Muscle of arm (tissue), 1 donor: ENCODE measurements at regions not wholly inside any gene's neighbourhood (a gene's known extent, or its start where the extent isn't known, plus 50 kb on each side); places are given as distances from the start of the nearest gene placed in this dataset.
"Not testable (repeated sequence)": the region's sequence is repeated elsewhere in the genome, so short reads cannot be mapped to it uniquely, and the experiment has no call there.

ENCODE experiments used
- DNase-seq: peaks from one replicate; pipeline ENCODE4 v3.0.0-alpha.2; 2013

DNA sequence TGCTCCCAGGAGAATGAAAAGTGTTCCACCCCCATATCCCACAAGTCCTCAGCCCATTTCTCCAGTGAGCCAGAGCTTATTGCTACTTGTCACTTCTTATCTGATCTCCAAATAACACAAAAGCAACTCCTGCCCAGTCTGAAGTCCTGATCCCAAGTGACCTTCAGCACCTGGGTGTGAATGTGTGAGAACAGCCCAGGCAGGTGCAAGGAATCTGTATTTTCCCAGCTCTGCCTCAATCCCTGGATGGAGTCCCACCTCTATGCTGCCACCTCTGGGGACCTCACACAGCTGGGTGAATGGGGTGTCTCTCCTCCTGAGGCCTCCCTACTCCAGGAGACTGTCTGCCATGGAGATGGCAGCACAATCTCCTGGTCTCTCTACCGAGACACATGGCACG, 402.4 kb upstream of the PROX1 start:
- no peak for DNase-seq

DNA sequence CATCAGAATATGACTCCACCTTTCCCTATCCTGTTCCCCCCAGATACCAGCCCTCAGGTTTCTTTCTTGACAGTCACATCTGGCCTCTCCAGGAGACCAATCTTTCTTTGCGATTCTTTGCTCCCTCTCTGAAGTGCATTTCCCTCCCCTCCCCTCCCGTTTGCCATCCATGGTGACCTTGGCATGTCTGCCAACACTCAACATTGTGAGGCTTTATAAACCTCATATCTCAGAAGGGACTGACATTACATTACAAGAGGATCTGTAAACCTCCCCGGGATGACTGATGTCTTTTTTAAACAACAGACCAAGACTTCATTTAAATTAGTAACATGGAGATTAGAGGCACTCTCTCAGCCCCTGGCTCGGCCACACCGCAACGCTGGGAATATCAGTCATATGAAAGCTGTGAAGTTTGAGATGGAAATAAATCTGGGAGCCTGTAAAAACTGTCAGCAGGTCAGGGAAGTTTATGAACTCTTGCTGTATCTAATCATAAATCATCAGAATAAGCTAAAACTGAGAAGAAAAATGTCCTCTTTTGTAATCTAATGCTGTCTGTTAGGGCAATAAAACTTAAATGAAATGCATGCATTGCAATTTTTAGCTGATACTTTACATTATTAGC, 401.7 kb upstream of the PROX1 start:
- DNase-seq: no peak

DNA sequence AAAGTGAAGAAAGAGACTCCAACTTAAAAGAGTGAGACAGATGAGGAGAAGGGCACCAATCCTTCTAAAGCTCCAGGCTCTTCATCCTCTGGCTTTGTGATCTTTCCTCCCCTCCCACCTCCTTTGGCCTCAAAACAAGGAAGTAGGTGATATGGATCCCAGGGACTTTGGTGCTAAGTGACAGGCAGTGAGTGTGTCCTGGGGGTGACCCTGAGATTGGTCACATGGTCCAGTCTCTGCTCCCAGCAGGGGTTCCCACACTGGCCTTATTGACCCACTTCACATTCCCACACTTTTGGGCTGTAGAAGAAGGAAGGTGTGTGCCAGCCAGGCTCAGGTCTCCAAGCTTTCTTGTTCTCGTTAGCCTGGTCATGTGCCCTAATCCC, 401.2 kb upstream of the PROX1 start:
- DNase-seq: no peak

DNA sequence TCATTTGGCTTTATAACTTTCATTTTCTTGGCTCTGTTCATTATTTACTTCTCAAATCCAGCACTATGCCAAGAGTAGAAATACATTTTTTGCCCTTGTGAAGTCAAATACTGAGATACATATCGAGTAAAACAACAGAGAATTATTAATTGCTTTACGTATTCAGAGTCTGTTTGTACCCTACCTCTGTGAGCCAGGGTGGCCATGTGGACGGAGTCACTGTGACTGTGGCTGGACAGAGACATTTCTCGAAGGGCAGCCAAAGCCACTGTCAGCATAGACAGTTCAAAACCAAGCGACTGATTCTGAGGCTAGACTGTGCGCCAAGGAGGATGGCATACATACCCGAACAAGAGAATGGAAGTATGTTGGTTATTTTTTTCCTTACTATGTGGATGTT, 391.0 kb upstream of the PROX1 start:
- no peak for DNase-seq

DNA sequence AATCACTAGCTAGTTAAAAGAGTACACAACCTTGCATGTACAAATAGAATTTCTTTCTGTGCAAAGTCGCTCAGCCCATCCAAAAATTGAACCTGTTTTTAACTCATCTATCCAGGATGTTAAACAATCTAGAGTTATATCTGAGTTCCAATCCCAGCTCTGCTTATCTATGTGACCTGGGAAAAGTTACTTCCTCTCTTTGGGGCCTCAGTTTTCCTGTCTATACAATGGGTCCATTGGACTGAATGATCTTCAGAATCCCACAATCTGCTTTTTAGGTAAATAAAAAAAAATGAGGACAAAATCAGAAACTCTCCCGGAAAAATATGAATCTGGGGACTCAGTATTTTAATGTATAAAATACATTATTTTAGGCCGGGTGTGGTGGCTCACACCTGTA, 389.5 kb upstream of the PROX1 start:
- DNase-seq: no peak

DNA sequence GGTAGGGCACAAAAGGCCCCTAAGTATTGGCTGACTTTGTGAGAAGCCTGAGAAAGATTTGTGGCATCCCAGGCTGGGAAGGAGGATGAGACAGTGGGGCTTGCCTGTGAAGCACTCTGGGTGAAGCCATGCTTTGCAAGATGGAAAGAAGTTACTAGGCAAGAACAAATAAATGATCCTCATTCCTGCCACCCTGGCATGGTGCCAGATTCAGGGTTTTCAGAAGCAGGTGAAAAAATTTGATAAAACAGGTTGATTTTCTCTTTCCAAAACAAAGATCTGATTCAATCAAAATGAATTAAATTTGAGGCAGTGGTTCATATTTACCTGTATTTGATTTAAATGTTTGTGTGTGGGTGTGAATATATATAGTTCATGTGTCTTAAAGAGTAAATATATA, 386.9 kb upstream of the PROX1 start:
- DNase-seq: no peak

DNA sequence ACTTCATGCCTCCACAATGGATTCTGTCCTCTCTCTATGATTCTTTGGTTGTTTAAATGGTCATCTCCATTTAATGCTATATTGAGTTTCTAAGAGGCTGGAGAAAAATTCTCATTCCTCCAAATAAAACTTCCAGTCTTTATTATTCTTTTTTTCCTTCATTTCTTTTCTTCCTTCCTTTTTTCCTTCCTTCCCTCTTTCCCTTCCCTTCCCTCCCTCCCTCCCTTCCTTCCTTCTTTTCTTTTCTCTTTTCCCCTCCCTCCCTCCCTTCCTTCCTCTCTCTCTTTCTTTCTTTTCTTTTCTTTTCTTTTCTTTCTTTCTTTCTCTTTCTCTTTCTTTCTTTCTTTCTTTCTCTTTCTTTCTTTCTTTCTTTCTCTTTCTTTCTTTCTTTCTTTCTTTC, 386.1 kb upstream of the PROX1 start:
- DNase-seq: not testable (repeated sequence)

DNA sequence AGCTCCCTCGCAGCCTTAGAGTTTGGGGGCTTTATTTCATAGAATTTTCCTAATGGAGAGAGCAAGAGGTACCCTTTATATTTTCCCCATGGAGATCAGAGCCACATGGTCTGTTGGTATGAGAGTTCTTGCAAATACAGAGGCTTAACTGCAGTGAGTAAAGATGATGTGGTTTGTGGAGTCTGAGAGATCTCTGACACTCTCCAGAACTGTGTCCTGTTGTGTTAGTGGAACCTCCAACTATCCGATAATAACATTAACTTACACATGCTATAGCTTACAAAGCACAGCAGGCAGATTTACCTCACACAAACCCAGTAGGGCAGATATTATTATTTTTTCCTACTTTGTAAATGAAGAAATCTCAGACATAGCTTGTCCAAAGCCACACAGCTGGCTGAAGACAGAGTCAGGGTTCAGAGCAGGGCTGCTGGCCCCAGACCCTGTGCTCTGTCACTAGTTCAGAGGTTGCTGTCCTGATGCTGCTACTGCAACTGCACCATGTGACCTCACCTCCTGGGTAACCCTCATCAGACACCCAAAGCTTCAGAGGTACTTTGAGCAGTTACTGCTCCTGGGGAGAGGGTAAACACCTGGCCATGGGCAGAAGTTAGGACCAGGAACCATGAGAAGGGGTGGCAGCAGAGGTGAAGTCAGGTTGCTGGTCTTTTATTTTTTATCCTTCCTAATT, 384.8 kb upstream of the PROX1 start:
- no peak for DNase-seq

DNA sequence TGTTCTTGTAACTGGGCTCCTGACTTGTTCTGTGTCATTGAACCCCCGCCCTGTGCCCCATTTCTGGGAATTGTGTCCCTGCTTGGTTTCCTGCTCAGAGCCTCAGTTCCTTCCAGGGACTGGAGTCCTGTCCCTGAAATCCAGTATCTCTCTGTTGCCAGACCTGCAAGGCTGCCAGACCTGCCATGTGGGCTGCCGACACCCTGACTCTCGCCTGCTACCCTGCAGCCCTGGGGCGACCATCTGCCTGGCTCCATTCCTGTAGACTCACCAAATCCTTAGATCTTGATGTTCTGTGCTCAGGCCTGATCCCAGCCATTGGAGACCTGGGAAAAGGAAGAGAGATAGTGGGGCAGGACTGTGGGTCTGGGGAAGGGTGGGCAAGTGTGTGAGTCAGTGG, 383.3 kb upstream of the PROX1 start:
- DNase-seq: no peak

DNA sequence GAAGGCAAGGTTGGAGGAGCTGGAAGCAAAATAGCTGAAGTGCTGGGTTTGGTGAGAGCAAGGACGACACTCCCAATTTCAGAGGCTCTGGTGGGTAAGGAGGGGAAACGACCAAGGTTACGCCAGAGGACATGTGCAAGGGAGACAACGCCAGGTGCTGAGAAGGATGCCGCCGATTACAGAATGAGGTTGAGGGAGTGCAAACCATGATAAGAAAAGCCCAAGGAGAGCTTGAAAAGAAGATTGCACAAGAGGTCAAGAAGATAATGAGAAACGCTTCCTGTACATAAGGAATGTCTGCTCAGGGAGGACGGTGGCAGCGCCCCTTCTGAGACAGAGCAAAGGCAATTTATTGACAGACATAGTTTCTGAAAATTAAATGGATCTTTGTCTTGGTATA, 382.0 kb upstream of the PROX1 start:
- no peak for DNase-seq

DNA sequence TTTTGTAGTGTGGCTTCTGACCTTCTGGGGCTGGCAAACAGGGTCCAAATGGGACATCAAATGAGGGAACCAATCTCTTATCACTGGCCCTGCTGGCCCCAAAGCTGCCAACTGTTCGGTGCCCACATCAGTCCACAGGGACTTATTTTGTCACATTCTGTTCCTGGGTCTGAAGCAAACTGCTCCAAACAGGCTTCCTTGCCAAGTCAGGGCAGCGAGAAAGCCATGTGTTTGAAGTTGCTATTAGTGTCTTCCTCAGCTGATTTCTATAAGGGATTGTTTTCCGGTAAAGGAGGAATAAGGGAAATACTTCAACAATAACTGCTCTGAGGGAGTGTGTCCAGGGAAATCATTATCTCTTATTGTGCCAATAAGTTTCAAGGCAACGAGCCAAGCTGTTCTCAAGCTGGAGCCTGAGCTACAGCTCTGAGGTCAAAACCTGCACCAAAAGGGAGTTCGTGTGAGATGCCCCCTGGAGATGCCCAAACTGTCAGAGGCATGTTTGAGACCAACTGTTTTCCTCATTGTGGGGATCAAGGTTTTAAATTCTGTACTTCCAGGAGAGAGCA, 381.4 kb upstream of the PROX1 start:
- DNase-seq: no peak

DNA sequence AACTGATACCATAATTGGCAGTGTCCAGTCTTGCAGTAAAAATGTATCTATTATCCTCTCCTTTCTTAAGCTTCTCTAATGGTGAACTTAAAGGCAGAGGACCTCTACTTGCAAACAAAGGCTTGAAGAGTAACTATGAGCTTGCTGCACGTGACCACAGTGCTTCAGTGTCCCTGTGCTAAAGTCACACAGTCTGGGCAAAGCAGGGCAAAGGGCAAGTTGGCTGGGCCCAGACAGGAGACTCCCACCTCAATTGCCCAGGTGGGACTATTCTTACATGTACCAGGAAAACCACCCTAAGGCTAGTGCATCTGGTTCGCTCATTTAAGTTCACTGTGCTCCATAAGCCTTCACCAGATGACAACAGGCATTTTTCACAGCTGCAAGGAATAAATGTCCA, 374.2 kb upstream of the PROX1 start:
- no peak for DNase-seq

DNA sequence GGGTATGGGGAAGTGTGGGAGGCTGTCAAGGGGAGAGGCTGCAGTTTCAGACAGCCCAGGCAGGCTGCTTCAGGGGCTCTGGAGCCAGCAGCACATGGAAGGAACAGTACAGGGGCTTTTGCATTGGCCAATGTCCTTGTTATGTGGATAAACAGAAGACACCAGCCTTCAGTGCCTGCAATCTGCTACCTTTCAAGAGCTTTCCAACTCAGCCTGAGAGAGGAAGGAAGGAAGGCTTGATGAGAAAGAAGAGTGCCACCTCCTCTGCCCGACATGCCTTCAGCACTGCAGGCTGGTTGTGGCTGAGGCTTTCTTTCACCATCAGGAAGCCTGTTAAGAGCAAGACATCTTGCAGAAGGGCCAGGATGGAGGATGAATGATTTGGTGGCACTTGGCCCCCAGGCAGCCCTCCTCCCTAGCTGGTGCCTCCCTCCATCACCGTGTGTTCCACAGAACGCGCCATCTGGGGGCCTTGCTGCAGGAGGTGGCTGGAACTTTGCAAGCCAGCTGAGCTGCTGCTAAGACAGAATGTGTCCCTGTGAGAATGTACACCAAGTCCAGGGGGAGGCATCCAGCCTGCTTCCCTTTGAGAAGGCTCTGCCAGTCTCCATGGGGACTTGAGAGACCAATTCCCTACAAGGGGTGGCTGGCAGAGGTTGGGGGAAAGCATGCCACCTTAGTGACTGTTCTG, 372.4 kb upstream of the PROX1 start:
- DNase-seq: no peak

DNA sequence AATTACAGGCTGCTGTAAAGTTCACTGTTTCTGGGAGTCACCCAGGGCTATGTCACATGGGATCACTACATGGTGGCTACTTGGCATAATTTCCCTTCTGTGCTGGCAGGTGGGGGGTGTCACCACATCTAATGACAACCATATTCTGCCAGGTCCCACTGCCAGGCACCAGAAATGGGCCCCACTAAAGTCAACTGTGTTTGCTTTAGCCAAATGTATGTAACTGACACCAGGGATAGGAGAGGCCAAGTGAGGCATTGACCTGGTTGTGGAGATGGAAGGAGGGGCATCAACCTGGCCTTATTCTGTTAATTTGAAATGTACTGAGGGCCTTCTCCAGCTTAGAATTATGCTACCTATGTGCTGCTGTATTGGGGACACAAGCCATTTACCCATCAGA, 370.6 kb upstream of the PROX1 start:
- no peak for DNase-seq

DNA sequence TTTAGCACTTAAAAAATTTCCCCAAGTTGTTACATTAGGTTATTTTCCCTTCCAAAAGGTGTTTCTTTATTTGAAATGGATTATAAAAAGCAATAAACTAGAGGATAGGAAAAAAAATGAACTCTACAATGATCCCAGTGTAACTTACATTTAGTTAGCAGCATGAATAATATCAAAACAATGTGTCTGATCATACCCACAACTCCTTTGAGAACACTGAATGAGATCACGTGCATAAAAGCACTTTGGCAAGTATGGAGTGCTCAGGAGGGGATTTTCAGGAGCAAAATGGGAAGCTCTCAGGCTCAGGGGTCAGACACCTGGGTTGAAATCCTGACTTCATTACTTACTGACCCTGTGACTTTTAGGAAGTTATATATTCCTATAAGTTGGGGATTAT, 369.7 kb upstream of the PROX1 start:
- DNase-seq: no peak

DNA sequence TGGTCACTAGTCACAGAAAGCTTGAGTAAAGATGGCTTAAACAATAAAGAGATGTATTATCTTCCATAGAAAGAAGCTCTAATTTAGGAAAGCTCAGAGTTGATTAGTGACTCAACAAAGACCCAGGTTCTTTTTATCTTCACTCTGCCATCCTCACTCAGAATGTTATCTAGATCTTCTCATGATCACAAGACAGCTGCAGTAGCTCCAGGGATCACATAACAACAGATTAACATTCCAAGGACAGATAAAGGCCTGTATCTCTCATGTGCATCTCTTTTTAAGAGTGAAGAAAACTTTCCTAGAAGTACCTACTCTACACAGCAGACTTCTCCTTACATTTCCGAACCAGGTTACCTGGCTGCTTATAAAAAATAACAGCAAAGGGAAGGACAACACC, 368.7 kb upstream of the PROX1 start:
- no peak for DNase-seq

DNA sequence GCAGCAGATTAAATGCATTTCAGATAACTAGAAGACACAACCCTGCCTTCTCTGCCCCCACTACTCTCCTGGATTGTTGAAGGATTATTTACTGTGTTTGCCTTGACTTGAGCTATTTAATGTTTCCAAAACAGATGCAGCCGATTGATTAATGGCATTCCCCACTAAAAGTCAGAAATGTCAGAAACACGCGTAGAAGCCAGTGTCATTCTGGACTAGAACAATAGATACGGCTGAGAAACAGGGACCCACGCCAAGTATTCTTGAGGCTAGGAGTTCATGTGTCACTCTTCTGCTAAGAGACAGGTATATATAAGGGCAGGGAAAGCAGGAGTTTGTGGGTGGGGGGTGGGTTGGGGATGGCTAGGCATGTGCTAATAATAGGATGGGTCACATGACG, 366.7 kb upstream of the PROX1 start:
- no peak for DNase-seq

DNA sequence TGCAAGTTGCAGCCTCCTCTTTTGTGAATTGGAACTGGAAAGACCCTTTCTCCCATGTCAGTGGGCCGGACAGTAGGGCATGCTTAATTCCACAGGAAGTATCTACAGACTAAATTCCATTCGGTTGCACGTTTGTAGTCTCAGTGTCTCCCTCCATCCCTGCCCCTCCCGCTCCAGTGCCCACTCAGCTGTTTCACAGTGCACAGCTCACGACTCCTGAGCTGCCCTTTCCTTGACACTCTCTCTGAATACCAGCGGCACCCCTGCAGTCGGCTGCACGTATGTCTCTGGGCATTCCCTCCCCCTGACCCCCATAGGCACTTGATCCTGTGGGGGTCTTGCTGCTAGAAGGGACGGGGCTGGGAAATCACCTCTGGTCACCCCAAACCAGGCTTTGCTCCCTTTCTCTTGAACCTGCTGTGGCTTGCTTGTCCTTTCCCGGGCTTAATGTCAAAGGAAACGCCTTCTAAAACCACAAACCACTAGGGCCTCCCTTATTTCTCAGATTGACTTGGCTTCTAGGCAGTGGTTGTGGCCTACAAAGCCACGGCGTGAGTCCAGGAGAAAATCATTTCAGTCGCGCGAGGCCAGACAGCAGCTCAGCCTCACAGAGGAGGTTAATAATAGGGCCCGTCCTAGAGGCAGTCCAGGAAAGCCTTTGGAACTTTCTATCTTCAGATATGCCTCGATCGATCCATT, 365.3 kb upstream of the PROX1 start:
- DNase-seq: no peak

DNA sequence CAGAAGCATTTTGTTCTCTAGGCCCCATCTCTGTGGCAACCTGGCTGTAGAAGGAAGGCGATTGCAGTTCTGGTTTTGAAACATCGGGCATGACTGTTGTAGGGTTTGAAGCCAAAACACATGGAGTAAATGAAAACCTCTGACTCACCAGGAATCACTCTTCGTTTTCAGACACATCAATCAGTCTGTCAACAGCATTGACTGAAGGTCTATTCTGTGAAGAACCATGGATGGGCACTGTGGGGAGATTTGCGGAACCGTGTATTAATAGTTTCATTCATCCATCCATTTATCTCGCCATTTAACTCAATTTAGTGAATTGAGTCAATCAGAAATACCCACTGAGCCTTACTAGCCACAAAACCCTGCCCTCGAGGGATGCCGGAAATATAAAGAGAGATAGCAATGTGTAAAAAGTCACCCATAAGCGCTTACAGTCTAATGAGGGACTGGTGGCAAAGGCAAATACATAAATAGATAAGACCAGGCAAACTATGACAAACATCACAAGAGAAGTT, 364.6 kb upstream of the PROX1 start:
- no peak for DNase-seq

DNA sequence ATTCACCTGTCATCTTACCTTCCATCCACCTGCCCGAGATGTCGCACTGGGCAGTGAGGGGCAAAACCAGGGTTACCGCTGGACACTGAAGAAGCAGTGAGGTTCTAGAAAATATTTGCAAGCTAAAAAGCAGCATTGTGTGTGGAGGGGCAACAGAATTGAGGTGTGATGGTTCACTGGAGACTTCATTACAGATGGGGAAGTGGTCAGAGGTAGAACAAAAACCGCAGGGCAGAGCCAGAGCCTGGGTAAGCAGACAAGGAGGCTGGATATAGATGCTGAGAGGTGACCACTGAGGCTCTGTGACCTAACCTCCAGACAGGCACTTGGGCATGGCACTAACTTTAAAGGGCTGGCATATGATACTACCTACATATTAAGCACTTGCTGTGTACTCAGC, 363.9 kb upstream of the PROX1 start:
- no peak for DNase-seq

DNA sequence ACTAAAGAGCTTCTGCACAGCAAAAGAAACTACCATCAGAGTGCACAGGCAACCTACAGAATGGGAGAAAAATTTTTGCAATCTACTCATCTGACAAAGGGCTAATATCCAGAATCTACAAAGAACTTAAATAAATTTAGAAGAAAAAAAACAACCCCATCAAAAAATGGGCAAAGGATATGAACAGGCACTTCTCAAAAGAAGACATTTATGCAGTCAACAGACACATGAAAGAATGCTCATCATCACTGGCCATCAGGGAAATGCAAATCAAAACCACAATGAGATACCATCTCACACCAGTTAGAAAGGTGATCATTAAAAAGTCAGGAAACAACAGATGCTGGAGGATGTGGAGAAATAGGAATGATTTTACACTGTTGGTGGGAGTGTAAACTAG, 351.0 kb upstream of the PROX1 start:
- not testable (repeated sequence) for DNase-seq

DNA sequence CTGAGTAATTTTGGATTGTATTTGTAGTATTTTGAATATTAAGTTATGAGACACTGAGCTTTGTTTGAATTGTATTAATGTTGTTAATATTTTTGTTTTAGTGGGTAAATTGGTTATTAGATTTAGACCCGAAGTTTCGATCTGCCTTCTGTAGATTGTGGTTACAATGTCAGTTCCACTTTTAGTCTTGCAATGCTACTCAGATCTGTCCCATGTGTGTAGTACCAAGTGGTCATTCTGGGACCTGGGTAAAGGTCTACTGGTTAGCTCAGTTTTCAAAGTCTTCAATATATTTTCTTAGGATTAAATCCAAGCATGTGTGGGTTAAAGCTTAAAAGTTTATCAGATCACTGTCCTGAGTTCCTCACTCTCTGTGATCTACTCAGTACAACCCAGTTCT, 346.5 kb upstream of the PROX1 start:
- no peak for DNase-seq
